HFF-Myc (cell line): ENCODE measurements at regions not wholly inside any gene's neighbourhood (a gene's known extent, or its start where the extent isn't known, plus 50 kb on each side); places are given as distances from the start of the nearest gene placed in this dataset.
"Not testable (repeated sequence)": the region's sequence is repeated elsewhere in the genome, so short reads cannot be mapped to it uniquely, and the experiment has no call there.

Experiments
- DNase-seq: peaks from one replicate; pipeline ENCODE4 v3.0.0-alpha.2; 2011; ENCODE audit warnings: low read depth; ENCODE audit errors: extremely low read depth
- H3K4me3 ChIP-seq: replicated peaks from 2 replicates; pipeline ENCODE4 v1.5.1; 2011; ENCODE audit warnings: low read depth, mild to moderate bottlenecking, control low read depth, low read length
- TF ChIP-seq, protein P1 (sequence below): IDR thresholded peaks from 2 replicates; pipeline ENCODE4 v1.5.1; 2012; ENCODE audit warnings: mild to moderate bottlenecking, low read depth, low read length, control low read depth; ENCODE audit errors: missing control alignments

DNA sequence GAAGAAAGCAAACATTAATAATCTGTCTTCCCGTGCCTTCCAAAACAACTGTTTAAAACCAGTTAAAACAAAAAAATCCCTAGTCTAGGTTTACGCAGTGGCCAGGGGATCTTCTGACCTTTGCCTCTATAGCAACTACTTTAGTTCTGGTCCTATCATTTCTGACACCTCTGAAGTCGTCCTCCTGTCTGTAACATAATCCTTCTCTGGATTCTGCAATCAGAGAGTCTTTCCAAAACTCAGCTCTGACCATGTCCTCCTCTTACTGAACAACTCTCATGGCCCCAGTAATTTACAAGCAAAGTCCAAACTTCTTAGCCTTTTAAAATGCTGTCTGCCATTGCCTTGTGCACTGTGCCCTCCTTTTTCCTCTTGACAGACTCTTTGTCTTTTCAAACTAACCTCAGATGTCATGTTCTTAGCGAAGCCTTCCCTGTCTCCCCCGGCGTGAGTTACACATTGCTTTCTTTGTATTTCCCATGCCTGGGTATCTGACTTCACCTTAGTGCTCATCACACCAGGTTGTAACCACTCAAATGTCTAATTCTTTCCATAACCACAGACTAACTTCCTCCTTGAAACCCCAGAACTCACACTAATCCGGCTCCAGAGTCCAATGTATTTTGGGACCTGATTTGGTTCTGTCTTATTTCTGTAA is 105.2 kb upstream of the BNIP2 start:
- TF ChIP-seq, protein P1, sequence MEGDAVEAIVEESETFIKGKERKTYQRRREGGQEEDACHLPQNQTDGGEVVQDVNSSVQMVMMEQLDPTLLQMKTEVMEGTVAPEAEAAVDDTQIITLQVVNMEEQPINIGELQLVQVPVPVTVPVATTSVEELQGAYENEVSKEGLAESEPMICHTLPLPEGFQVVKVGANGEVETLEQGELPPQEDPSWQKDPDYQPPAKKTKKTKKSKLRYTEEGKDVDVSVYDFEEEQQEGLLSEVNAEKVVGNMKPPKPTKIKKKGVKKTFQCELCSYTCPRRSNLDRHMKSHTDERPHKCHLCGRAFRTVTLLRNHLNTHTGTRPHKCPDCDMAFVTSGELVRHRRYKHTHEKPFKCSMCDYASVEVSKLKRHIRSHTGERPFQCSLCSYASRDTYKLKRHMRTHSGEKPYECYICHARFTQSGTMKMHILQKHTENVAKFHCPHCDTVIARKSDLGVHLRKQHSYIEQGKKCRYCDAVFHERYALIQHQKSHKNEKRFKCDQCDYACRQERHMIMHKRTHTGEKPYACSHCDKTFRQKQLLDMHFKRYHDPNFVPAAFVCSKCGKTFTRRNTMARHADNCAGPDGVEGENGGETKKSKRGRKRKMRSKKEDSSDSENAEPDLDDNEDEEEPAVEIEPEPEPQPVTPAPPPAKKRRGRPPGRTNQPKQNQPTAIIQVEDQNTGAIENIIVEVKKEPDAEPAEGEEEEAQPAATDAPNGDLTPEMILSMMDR = no peak
- H3K4me3 ChIP-seq = no peak overlapping the region
- DNase-seq = no peak

DNA sequence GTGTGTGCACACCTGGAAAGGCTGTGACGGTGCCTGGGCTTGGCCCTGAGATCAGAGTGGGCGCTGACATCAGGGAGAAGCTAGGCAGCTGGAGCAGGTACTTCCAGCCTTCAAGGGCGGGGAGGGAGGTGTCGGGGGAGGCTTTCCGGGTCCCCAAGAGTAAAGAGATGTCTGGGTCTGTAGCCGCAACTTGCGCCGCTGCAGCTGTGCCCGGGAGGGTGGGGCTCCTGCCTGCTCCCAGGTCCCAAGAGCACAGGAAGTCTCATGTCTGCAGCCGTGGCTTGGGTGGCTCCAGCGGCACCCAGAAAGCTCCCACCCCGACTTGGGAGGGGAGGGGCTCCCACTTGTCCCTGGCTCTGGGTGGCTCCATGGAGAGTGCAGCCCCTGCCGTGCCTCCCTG is 103.2 kb upstream of the BNIP2 start:
- H3K4me3 ChIP-seq = no peak overlapping the region
- TF ChIP-seq, protein P1 = no peak
- DNase-seq = no peak

DNA sequence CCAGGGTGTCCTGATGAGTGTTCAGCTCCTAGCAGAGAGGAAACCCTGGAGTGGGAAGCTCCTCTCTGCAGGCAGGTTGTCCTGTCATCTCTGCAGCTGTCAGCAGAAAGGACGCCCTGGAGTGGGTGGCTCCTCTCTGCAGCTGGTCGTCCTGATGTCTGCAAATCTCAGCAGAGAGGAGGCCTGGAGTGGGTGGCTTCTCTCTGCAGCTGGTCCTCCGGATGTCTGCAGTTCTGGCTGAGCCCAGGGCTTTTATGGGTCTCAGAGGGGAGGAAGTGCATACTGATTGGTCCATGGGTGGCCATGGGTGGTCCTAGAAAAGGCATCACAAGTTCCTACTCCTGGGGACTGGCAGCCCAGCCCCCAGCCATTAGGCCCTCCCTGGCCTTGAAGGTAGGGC is 102.6 kb upstream of the BNIP2 start:
- no peak for DNase-seq
- TF ChIP-seq, protein P1 = no peak
- no peak overlapping the region for H3K4me3 ChIP-seq

DNA sequence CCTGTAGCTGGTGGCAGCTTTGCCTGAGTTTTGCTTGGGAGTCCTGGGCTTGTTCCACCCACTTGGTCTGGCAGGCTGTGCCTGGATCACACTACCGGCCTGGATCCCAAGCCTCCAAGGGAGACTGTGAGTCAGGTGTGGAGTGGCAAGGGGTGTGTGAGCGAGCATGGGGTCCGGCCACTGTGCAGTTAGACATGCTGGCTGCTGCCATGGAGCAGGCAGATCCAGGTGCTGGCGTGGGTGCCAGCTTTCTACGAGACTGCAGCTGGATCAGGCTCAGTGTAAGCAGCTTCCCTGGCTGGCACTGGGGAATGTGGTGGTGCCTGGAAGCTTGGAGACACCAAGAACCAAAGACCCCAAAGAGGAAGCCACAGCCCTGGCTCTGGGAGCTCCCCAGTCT is 102.0 kb upstream of the BNIP2 start:
- DNase-seq = no peak
- TF ChIP-seq, protein P1 = no peak
- H3K4me3 ChIP-seq = no peak overlapping the region

DNA sequence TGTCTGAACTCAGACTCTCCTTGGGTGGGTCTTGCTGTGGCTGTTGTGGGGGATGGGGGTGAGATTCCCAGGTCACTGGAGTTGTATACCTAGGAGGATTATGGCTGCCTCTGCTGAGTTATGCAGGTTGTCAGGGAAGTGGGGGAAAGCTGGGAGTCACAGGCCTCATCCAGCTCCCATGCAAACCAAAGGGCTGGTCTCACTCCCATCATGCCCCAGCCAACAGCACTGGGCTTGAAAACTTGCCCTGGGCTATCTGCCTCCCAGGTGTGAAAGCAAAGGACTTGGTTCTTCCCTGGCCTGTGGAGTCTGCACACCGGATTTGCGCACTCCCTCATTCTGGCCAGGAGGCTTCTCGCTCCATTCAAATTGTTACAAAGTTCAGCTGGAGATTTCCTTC is 97.3 kb upstream of the BNIP2 start:
- H3K4me3 ChIP-seq, DNase-seq: not testable (repeated sequence)

DNA sequence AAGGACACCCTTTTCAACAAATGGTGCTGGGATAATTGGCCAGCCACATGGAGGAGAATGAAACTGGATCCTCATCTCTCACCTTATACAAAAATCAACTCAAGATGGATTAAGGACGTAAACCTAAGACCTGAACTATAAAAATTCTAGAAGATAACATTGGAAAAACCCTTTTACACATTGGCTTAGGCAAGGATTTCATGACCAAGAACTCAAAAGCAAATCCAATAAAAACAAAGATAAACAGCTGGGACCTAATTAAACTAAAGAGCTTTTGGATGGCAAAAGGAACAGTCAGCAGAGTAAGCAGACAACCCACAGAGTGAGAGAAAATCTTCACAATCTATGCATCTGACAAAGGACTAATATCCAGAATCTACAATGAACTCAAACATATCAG is 96.9 kb upstream of the BNIP2 start:
- not testable (repeated sequence) for H3K4me3 ChIP-seq, DNase-seq

DNA sequence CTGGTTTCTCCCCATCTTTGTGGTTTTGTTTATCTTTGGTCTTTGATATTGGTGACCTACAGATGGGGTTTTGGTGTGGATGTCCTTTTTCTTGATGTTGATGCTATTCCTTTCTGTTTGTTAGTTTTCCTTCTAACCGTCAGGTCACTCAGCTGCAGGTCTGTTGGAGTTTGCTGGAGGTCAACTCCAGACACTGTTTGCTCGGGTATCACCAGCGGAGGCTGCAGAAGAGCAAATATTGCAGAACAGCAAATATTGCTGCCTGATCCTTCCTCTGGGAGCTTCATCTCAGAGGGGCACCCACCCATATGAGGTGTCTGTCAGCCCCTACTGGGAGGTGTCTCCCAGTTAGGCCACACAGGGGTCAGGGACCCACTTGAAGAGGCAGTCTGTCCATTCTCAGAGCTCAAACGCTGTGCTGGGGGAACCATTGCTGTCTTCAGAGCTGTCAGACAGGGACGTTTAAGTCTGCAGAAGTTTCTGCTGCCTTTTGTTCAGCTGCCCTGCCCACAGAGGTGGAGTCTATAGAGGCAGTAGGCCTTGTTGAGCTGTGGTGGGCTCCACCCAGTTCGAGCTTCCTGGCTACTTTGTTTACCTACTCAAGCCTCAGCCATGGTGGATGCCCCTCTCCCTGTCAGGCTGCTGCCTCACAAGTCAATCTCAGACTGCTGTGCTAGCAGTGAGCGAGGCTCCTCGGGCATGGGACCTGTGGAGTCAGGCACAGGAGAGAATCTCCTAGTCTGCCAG is 94.8 kb upstream of the BNIP2 start:
- not testable (repeated sequence) for DNase-seq, H3K4me3 ChIP-seq

DNA sequence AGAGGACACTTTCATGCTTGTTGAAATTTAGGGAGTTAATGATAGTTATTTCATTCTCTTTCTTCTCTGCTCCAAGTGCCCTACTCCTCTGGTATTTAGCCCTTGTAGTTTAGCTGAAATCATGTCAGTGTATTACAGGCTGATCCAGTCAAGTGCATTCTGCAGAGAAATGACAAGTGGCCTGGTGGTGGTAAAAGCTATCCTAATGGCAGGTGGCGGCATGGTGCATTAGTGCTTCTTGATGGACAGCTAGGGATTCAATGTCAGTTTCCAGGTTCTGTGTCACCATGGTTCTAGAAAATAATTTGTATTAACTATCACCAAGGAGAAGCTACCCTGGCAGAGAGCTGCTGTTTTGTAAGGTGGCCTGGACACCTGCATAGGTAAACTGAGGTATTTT is 90.0 kb upstream of the BNIP2 start:
- DNase-seq = no peak
- TF ChIP-seq, protein P1 = no peak
- no peak overlapping the region for H3K4me3 ChIP-seq
